Psoas muscle (tissue), 7 donors: ENCODE measurements at regions not wholly inside any gene's neighbourhood (a gene's known extent, or its start where the extent isn't known, plus 50 kb on each side); places are given as distances from the start of the nearest gene placed in this dataset.
"Not testable (repeated sequence)": the region's sequence is repeated elsewhere in the genome, so short reads cannot be mapped to it uniquely, and the experiment has no call there.

Source experiments
- ATAC-seq, 4 donors: fragments of 200-7000 bp; cut with Tn5 transposase; one replicate each; pipeline ENCODE4 v1.9.1; 2020; ENCODE audit warnings: moderate library complexity in 3 of 4, mild to moderate bottlenecking in 2 of 4
- DNase-seq, 2 donors: peaks; one replicate each; pipeline ENCODE4 v3.0.0-alpha.2; 2020
- H3K27ac ChIP-seq: fragments of 200-600 bp; one replicate; pipeline ENCODE4 v1.8.0; 2022
- H3K27me3 ChIP-seq, 3 donors: fragments of 200-600 bp in 1 of 3; one replicate each; pipeline versions ENCODE4 v1.6.1 to v1.8.0; 2013 to 2022; ENCODE audit warnings: low read length in 2 of 3, mild to moderate bottlenecking in 2 of 3, moderate library complexity in 1 of 3; ENCODE audit not compliant: insufficient read depth in 3 of 3
- H3K36me3 ChIP-seq, 2 donors: fragments of 200-600 bp in 1 of 2; one replicate each; pipeline versions ENCODE4 v1.6.1 to v1.8.0; 2013 to 2022; ENCODE audit warnings: low read depth in 1 of 2, mild to moderate bottlenecking in 1 of 2, moderate library complexity in 1 of 2; ENCODE audit not compliant: insufficient read depth in 1 of 2
- H3K4me1 ChIP-seq: fragments of 200-600 bp; one replicate; pipeline ENCODE4 v1.8.0; 2022
- H3K4me3 ChIP-seq: fragments of 200-600 bp; one replicate; pipeline ENCODE4 v1.8.0; 2022; ENCODE audit warnings: mild to moderate bottlenecking
- H3K9me3 ChIP-seq: fragments of 200-600 bp; one replicate; pipeline ENCODE4 v1.8.0; 2022
- WGBS, 3 donors: extraction: QIAGEN DNeasy Blood & Tissue Kit; methylation state at CpG; one replicate each; pipeline versions ENCODE4 v1.1.6 to v1.1.7; 2013; 5-methylcytosine and 5-hydroxymethylcytosine counted together
- intact Hi-C, 2 donors: fragments of 100-400 bp; cut with DNase I; formaldehyde crosslinking; loops; one replicate each; pipeline versions ENCODE4 v1.11.0 to v1.14.2; 2022
- TF ChIP-seq, protein P1 (sequence below): fragments of 200-600 bp; IDR thresholded peaks from one replicate; pipeline ENCODE4 v1.8.0; 2022; ENCODE audit warnings: antibody characterized with exemption
- donor health status: healthy with polysubstance abuse.
- donor health status: DM: no; HTN: no; CAD: no; lungs with moderate emphysema.
- donor health status: Bipolar disorder and iron deficiency.
- donor health status: healthy.
- donor health status: DM: yes; HTN: yes; CAD: no.
- donor health status: DM: no; HTN: no; CAD: no.
- donor health status: DM: yes; HTN: yes; CAD: no.

DNA sequence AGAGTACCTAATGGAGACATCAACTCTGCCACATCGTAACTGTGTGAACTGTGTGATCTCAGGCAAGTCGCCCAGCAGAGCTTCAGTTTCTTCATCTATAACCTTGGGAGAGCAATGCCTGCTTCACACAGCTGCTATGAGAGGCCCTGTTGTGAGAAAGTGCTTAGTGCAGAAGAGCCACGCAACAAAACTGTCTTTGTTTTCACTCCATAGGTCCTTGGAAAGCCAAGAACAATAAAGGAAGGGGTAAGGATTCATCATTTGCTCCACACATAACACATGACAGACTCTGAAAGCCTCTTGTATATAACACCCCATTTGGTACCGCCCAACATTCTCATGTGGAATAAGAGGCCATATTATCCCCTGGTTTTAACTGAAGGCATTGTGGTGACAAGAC lies 231.9 kb upstream of the ISX start:
- TF ChIP-seq, protein P1, sequence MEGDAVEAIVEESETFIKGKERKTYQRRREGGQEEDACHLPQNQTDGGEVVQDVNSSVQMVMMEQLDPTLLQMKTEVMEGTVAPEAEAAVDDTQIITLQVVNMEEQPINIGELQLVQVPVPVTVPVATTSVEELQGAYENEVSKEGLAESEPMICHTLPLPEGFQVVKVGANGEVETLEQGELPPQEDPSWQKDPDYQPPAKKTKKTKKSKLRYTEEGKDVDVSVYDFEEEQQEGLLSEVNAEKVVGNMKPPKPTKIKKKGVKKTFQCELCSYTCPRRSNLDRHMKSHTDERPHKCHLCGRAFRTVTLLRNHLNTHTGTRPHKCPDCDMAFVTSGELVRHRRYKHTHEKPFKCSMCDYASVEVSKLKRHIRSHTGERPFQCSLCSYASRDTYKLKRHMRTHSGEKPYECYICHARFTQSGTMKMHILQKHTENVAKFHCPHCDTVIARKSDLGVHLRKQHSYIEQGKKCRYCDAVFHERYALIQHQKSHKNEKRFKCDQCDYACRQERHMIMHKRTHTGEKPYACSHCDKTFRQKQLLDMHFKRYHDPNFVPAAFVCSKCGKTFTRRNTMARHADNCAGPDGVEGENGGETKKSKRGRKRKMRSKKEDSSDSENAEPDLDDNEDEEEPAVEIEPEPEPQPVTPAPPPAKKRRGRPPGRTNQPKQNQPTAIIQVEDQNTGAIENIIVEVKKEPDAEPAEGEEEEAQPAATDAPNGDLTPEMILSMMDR, result no peak
- Histone ChIP-seq H3K4me3 (no peak overlapping the region), H3K36me3 (no peaks in the 10 kb centered on the region), H3K9me3 (no peaks in the 10 kb centered on the region), H3K27me3 (no peaks in the 10 kb centered on the region), H3K27ac (no peak overlapping the region), H3K4me1 (no peaks in the 10 kb centered on the region)
- DNase-seq (no peak), ATAC-seq (no peak)
- intact Hi-C loops, result no loop called here
- 54 to 61% (median 59%) methylated on average over 4 of the region's 4 CpGs for WGBS, 3 donors

DNA sequence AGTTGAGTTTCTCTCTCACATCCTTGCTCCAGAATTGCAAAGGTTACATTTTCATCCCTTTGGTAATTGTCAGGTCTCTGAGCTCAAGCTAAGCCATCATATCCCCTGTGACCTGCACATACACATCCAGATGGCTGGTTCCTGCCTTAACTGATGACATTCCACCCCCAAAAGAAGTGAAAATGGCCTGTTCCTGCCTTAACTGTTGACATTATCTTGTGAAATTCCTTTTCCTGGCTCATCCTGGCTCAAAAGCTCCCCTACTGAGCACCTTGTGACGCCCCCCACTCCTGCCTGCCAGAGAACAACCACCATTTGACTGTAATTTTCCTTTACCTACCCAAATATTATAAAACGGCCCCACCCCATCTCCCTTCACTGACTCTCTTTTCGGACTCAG lies 231.4 kb upstream of the ISX start:
- ATAC-seq, H3K4me3 ChIP-seq, H3K27ac ChIP-seq, H3K27me3 ChIP-seq, H3K9me3 ChIP-seq, intact Hi-C loops, DNase-seq, H3K4me1 ChIP-seq, H3K36me3 ChIP-seq: not testable (repeated sequence)
- 72 to 79% (median 76%) methylated on average over 3 of the region's 3 CpGs for WGBS, 3 donors

DNA sequence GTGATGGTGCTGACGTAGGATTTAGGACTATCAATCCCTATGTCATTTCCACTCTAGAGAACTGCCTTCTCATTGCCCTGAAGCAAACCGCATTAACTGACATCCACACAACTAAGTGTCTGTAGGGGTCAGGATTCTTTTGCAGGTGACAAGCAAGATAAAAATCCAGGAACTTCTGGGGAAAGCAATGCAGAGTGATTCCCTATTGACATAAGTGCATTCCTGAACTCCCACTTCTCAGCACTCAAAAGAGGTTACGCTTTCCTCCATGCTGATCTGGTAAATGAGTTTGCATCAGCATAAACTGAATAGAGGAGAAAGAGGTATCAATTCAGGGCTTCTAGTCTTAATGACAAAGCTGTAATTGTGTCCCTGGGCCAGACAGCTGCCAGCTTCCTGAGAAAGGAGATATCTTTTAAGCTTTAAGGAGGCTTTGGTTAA lies 224.6 kb upstream of the ISX start:
- Histone ChIP-seq H3K27me3 (peaks cover 0 to 8% (median 0%) of the 10 kb centered on the region in 3 donors), H3K4me1 (no peaks in the 10 kb centered on the region), H3K4me3 (no peak overlapping the region), H3K27ac (no peak overlapping the region), H3K9me3 (no peaks in the 10 kb centered on the region), H3K36me3 (no peaks in the 10 kb centered on the region)
- TF ChIP-seq, protein P1, result no peak
- 60 to 72% (median 67%) methylated on average over 3 of the region's 3 CpGs for WGBS, 3 donors
- DNase-seq (no peak), ATAC-seq (no peak)
- intact Hi-C loops, result no loop called here

DNA sequence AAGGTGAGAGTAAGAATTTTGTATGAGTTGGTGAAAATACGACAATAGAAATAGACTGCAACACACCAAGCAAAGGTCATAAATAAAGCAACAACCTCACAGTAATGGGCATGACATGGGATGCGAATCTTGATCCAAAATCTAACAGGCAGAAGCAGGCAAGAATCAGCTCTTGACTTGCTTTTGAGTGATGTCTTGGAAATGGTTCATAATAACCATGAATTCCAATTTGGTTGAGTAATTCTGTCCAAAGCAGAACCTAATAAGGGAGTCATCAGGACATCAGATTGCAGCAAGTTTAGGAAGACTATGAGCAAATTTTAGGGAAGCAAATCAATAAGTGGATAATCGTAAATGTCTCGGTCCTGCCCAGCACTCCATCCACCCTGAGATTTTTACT lies 224.0 kb upstream of the ISX start:
- TF ChIP-seq, protein P1, result no peak
- 16 to 29% (median 27%) methylated on average over 4 of the region's 4 CpGs for WGBS, 3 donors
- ATAC-seq, result no peak
- intact Hi-C loops, result no loop called here
- Histone ChIP-seq H3K36me3 (no peaks in the 10 kb centered on the region), H3K4me1 (no peaks in the 10 kb centered on the region), H3K27me3 (peaks cover 0 to 8% (median 0%) of the 10 kb centered on the region in 3 donors), H3K4me3 (no peak overlapping the region), H3K9me3 (no peaks in the 10 kb centered on the region), H3K27ac (no peak overlapping the region)
- no peak for DNase-seq

DNA sequence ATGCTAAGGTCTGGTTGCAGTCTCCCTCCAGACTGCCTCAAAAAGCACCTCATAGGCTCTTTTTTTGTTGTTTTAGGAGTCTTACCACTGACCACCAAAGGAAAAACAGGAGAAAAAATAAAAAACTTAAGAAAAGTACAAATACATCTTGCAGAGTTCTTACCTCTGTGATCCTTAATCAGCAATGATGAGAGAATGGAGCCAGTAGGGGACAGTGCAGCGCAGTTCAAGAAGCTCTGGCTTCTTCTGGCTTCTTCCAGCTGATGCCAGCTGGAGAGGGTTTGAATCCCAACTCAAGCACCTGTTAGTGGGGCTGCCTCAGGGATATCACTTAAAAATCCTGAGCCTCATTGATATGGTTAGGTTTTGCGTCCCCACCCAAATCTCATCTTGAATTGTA lies 223.3 kb upstream of the ISX start:
- Histone ChIP-seq H3K27me3 (peaks cover 0 to 8% (median 0%) of the 10 kb centered on the region in 3 donors), H3K4me1 (no peaks in the 10 kb centered on the region), H3K36me3 (no peaks in the 10 kb centered on the region), H3K27ac (no peak overlapping the region), H3K9me3 (no peaks in the 10 kb centered on the region), H3K4me3 (no peak overlapping the region)
- TF ChIP-seq, protein P1, result no peak
- intact Hi-C loops, result no loop called here
- 73 to 75% (median 73%) methylated on average over 2 of the region's 2 CpGs for WGBS, 3 donors
- ATAC-seq, result no peak
- DNase-seq, result no peak

DNA sequence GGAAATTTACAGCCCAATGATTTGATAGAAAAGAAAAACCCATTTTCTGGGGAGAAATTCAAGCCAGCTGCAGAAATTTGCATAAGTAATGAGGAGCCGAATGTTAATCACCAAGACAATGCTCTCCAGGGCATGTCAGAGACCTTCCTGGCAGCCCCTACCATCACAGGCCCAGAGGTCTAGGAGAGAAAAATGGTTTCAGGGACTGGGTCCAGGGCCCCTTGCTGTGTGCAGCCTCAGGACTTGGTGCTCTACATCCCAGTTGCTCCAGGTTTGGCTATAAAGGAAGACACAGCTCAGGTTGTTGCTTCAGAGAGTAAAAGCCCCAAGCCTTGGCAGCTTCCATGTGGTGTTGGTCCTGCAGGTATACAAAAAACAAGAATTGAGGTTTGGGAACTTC lies 222.2 kb upstream of the ISX start:
- intact Hi-C loops, H3K9me3 ChIP-seq, H3K27ac ChIP-seq, H3K4me3 ChIP-seq, H3K27me3 ChIP-seq, ATAC-seq, H3K4me1 ChIP-seq, H3K36me3 ChIP-seq, DNase-seq: not testable (repeated sequence)
- 36 to 85% (median 38%) methylated on average over 1 of the region's 1 CpG for WGBS, 3 donors
